ENCODE measurements at regions not wholly inside any gene's neighbourhood (a gene's known extent, or its start where the extent isn't known, plus 50 kb on each side); places are given as distances from the start of the nearest gene placed in this dataset.
"Not testable (repeated sequence)": the region's sequence is repeated elsewhere in the genome, so short reads cannot be mapped to it uniquely, and the experiment has no call there.

GRCh38 chr9:30103647-30104394, 2280.6 kb upstream of the ACO1 start:
- DNase-seq: no peak

DNA sequence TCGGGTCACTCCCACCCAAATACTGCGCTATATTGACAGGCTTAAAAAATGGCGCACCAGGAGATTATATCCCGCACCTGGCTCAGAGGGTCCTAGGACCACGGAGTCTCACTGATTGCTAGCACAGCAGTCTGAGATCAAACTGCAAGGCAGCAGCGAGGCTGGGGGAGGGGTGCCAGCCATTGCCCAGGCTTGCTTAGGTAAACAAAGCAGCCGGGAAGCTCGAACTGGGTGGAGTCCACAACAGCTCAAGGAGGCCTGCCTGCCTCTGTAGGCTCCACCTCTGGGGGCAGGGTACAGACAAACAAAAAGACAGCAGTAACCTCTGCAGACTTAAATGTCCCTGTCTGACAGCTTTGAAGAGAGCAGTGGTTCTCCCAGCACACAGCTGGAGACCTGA, 2277.3 kb upstream of the ACO1 start:
- not testable (repeated sequence) for DNase-seq

GRCh38 chr9:30116673-30117217, 2267.7 kb upstream of the ACO1 start:
- no peak for DNase-seq

DNA sequence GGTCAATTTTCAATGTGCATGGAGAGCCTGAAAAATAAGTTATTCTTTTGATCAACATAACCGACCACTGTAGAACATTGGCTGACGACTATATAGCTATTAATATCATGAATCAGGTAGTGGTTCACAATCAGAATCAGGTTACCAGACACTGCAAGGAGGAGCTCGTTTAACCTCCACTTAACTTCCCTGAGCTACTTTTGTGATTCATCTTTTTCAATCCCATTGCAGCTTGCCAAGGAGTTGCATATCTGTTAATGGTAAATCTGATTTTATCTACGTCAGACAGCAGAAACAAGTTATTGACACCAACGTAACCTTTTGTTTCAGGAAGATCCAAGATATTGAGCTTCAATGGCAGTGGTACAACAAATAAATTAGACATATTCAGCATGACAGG, 2263.8 kb upstream of the ACO1 start:
- DNase-seq: no peak

DNA sequence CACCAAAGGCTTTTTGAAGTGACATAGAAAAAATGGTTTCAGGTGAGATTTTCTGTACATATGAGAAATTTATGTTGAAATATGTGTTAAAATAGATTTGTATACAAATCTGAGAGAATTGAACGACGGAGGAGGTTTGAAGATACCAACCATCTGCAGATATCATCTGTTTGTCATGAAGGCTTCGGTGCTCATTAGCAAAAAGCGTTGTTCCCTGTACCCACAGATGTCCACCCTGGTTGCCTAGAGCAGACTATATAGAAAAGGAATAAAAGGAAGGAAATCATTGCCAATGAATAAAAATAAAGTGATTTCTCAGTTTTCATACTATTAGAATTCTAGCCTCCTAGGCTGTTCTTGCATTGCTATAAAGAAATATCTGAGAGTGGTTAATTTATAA, 2262.8 kb upstream of the ACO1 start:
- no peak for DNase-seq

GRCh38 chr9:30125881-30126280, 2258.6 kb upstream of the ACO1 start:
- DNase-seq: no peak

DNA sequence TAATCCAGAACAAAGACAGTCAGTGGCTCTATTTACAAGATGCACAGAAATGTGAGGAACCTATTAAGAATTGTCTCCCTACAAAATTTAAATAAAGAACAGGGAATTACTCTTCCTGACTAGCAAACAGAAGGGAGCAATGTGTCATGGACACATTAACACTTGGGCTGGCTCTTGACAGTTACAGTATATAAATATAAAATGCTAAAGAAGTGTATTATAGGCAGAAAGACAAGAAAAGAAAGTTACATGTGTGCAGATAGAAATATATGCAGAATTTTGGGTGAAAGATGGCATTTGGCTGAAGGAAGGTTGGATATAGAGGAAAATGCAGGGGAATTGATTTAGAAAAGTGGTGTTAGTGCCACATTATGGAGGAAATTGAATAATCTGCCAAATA, 2257.1 kb upstream of the ACO1 start:
- DNase-seq: no peak

- no peak for DNase-seq
Measured at GRCh38 chr9:30140407-30140806, 2244.0 kb upstream of the ACO1 start.

- no peak for DNase-seq
Measured at GRCh38 chr9:30160570-30160969, 2223.9 kb upstream of the ACO1 start.

GRCh38 chr9:30172206-30172605, 2212.2 kb upstream of the ACO1 start:
- peak; percentile 88 for DNase-seq

DNA sequence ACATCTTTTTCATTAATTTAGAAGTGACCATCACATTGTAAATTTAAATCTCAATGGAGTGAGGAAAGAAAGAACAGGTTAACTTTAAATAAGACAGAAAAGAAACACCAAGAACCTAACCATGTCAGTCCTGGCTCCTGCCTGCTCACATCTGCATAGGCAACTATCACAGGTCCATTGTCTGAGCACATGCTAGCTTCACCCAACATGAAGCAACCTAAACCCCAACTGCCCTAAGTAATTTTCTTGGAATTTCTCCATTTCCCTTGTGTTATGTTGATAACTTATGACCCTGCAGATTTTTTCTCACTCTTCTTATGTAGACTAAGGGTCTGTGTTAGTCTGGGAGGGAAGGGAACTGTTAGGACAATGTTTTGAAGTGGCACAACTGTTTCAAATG, 2205.8 kb upstream of the ACO1 start:
- no peak for DNase-seq

GRCh38 chr9:30193421-30193820, 2191.0 kb upstream of the ACO1 start:
- DNase-seq: no peak

- no peak for DNase-seq
Measured at GRCh38 chr9:30196941-30197340, 2187.5 kb upstream of the ACO1 start.

DNA sequence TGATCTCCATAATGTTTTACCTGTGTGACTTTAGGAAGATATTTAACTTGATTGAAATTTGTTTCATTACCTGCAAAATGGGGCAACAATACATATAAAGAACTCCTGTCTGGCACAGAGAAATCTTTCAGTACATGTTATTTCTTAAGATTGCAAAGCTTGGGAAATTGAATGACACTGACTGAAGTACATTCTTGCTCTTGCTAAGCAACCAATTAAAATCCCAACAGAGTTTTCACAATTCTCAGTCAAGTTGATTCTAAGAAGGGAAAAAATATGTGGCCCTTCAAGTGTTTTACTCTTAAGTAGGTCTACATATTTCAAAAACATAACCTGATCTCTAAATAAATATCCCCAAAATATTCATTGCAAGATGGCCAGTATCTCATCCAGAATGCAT, 2187.0 kb upstream of the ACO1 start:
- no peak for DNase-seq

- DNase-seq: no peak
Measured at GRCh38 chr9:30197954-30198353, 2186.5 kb upstream of the ACO1 start.

GRCh38 chr9:30198463-30199309, 2185.8 kb upstream of the ACO1 start:
- DNase-seq: no peak

- no peak for DNase-seq
Measured at GRCh38 chr9:30201024-30201423, 2183.4 kb upstream of the ACO1 start.

DNA sequence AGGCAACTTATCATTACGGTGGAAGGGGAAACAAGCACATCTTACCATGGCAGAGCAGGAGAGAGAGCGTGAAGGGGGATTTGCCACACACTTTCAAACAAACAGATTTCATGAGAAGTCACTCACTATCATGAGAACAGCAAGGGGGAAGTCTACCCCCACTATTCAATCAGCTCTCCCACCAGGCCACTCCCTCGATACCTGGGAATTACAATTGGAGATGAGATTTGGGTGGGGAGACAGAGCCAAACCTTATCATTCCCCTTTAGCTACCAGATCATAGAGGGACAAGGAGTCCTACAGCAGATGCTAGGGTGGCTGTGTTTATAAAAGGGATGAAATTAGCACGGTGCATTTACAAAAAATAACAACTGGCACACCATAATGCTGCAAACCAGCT, 2149.4 kb upstream of the ACO1 start:
- no peak for DNase-seq

DNA sequence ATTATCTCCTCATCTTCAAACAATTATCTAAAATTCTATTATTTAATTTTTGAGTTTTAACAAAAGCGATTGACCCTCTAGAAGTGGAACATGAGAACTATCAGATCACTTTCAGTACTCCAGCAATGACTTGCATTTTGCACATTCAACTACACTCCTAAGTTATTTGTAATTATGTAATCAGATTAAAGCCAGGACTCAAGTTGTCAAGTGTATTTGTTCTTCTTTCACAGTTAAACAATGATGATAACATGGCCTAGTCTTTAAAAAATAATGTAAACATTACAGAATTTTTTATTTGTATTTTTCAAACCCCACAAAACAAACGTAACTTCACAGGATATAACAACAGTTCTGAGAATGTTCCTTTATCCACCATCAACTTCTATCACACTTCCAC, 2148.9 kb upstream of the ACO1 start:
- no peak for DNase-seq

DNA sequence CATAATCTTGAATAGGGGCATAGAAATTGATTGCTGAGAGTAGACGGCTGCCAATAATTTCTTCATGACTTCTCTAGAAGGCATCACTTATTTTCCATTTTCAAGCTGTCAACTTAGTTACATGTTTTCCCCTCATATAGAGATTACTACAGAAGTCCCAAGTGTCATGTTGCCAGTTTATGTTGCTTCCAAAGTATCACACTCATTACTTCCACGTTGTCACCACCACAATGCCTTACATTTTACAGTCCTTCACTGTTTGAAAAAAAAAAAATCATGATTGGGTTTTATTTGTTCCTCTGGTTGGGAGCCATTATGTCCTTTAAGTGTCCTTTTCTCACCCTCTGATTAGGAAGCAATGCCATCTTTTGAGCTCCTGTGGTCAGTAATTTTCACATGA, 2144.6 kb upstream of the ACO1 start:
- no peak for DNase-seq

DNA sequence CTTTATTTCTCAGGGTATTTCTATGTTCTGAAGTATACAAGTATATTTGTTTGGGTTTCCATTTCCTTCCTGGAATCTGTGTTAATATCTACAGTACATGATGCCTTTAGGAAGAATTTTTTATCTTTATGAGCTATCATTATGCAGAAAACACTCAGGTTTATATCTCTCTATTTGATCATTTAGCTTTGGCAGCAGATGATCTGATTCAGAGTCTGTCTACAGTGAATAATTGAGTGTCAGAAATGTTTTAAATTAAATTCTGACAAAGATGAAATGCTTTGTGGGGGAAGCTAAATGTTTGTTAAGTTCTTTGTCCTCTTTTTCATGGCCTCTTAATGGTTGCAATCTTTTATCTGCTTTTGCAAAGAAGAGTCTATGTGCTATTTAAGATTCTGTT, 2141.0 kb upstream of the ACO1 start:
- DNase-seq: no peak

GRCh38 chr9:30244877-30245276, 2139.6 kb upstream of the ACO1 start:
- no peak for DNase-seq

- no peak for DNase-seq
Measured at GRCh38 chr9:30250872-30251271, 2133.6 kb upstream of the ACO1 start.

GRCh38 chr9:30258094-30258493, 2126.3 kb upstream of the ACO1 start:
- no peak for DNase-seq
